Esophagus (tissue), 2 donors: ENCODE measurements at regions not wholly inside any gene's neighbourhood (a gene's known extent, or its start where the extent isn't known, plus 50 kb on each side); places are given as distances from the start of the nearest gene placed in this dataset.

Source experiments
- H3K27ac ChIP-seq, 2 donors: one replicate each; pipeline ENCODE4 v1.5.1; 2013; ENCODE audit warnings: low read depth in 2 of 2, mild to moderate bottlenecking in 2 of 2, inconsistent platforms in 1 of 2, low read length in 1 of 2, moderate library complexity in 1 of 2
- H3K27me3 ChIP-seq, 2 donors: one replicate each; pipeline ENCODE4 v1.6.1; 2013; ENCODE audit warnings: low read length in 2 of 2, control low read depth in 1 of 2, mild to moderate bottlenecking in 1 of 2; ENCODE audit not compliant: insufficient read depth in 2 of 2, control insufficient read depth in 1 of 2
- H3K36me3 ChIP-seq, 2 donors: one replicate each; pipeline ENCODE4 v1.6.1; 2013; ENCODE audit warnings: low read length in 1 of 2; ENCODE audit not compliant: control insufficient read depth in 2 of 2, insufficient read depth in 2 of 2
- H3K4me1 ChIP-seq, 2 donors: one replicate each; pipeline ENCODE4 v1.6.1; 2013; ENCODE audit warnings: low read length in 1 of 2; ENCODE audit not compliant: control insufficient read depth in 2 of 2, insufficient read depth in 2 of 2
- H3K4me3 ChIP-seq, 2 donors: one replicate each; pipeline ENCODE4 v1.5.1; 2013; ENCODE audit warnings: low read length in 2 of 2, mild to moderate bottlenecking in 2 of 2, low read depth in 1 of 2, moderate library complexity in 1 of 2
- H3K9me3 ChIP-seq, 2 donors: one replicate each; pipeline ENCODE4 v1.6.1; 2013; ENCODE audit warnings: mild to moderate bottlenecking in 2 of 2, low read depth in 1 of 2, low read length in 1 of 2, moderate library complexity in 1 of 2; ENCODE audit not compliant: control insufficient read depth in 2 of 2, insufficient read depth in 1 of 2
- WGBS, 2 donors: extraction: QIAGEN DNeasy Blood & Tissue Kit; methylation state at CpG; one replicate each; pipeline ENCODE4 v1.1.7; 2013; 5-methylcytosine and 5-hydroxymethylcytosine counted together
- donor health status: healthy with polysubstance abuse.
- donor health status: Bipolar disorder and iron deficiency.

DNA sequence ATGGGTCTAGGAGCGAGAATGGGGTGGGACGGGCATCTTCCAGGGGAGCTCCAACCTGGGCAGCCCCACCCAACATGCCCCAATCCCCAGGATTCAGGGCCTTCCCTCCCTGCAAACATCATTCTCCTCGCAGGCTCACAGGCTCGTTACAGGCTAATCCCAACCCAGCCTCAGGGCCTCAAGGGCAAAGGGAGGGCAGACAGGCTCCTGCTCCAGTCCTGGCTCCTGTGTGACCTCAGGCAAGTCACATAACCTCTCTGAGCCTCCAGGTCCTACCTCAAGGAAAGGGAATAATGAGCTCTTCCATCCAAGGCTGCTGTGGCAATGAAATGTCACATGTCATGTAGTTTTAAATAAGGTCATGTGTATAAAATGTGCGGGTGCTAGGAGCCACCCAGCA is 186.5 kb upstream of the TNRC6C start:
- H3K36me3 ChIP-seq, result no peaks in the 10 kb centered on the region
- no peaks in the 10 kb centered on the region for H3K27me3 ChIP-seq
- no peaks in the 10 kb centered on the region for H3K9me3 ChIP-seq
- H3K27ac ChIP-seq, result no peak overlapping the region
- H3K4me3 ChIP-seq, result no peak overlapping the region
- H3K4me1 ChIP-seq, result no peaks in the 10 kb centered on the region
- 73 to 77% methylated on average over 5 of the region's 5 CpGs for WGBS, 2 donors

DNA sequence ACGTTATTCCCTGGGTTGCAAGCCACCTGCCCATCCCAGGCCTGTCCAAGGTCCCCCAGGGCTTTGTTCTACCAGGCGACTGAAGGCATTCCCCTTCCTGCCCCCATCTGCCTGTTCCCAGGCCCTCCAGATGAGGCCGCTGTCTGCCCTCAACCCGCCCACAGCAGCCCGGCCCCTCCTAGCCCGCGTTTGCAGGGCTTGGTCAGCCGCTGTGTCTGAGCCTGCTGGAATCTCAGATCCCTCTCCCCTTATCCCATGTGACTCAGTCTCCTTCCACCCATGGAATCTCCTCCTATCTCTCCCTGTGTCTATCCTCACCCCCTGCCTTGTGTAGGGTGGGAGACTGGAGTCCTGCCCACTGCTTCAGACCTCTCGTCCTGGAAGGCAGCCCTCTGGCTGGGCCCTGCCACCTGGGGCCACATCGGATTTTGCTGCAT is 186.0 kb upstream of the TNRC6C start:
- Histone ChIP-seq H3K27me3 (no peaks in the 10 kb centered on the region), H3K4me3 (no peak overlapping the region), H3K27ac (no peak overlapping the region), H3K4me1 (no peaks in the 10 kb centered on the region), H3K9me3 (no peaks in the 10 kb centered on the region), H3K36me3 (no peaks in the 10 kb centered on the region)
- WGBS, 2 donors, result 43% methylated on average over 7 to 10 of the region's 10 CpGs

DNA sequence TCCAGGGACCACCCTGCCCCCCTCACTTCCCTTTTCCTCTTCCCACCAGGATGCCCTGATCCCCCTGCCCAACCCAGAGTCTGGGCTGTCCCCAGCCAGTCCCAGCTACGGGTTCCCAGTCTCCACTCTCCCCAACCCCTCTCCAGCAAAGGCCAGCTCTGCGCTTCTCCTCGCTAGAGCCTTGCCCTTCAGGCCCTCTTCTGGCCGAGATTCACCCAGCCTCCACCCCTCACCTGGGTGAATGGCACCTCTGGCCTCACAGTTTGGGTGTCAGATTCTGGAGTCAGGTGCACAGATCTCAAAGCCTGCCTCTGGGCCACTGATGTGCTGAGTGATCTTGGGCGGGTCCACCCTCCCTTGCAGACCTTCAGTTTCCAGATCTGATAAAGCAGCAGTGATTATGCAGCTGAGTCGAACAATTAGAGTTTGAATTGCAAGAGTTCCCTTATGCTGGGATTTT is 185.6 kb upstream of the TNRC6C start:
- Histone ChIP-seq H3K9me3 (no peaks in the 10 kb centered on the region), H3K36me3 (no peaks in the 10 kb centered on the region), H3K4me3 (no peak overlapping the region), H3K4me1 (no peaks in the 10 kb centered on the region), H3K27me3 (no peaks in the 10 kb centered on the region), H3K27ac (no peak overlapping the region)
- 69 to 75% methylated on average over 6 of the region's 6 CpGs for WGBS, 2 donors

DNA sequence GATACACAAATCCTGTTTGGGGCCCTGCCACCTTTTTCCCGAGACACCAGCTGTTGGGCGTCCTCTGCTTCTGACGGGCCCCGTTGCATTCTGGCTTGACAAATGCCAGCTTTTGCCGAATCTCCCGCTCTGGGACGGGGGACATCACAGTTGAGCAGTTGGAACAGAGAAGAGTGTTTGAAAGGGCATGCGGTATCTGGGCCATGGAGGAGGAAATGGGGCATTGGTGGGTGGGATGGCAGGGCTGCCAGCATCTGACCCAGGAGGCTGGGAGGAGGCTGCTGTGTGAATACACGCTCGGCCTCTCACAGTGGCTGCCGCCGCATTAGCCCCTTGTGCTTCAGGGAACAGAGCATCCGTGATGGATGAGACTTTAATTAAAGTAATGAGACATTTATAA is 184.3 kb upstream of the TNRC6C start:
- Histone ChIP-seq H3K4me3 (no peak overlapping the region), H3K9me3 (no peaks in the 10 kb centered on the region), H3K36me3 (no peaks in the 10 kb centered on the region), H3K27me3 (no peaks in the 10 kb centered on the region), H3K4me1 (peaks cover 0 to 5% of the 10 kb centered on the region in 2 donors), H3K27ac (no peak overlapping the region)
- WGBS, 2 donors, result 94 to 95% methylated on average over 13 of the region's 13 CpGs

DNA sequence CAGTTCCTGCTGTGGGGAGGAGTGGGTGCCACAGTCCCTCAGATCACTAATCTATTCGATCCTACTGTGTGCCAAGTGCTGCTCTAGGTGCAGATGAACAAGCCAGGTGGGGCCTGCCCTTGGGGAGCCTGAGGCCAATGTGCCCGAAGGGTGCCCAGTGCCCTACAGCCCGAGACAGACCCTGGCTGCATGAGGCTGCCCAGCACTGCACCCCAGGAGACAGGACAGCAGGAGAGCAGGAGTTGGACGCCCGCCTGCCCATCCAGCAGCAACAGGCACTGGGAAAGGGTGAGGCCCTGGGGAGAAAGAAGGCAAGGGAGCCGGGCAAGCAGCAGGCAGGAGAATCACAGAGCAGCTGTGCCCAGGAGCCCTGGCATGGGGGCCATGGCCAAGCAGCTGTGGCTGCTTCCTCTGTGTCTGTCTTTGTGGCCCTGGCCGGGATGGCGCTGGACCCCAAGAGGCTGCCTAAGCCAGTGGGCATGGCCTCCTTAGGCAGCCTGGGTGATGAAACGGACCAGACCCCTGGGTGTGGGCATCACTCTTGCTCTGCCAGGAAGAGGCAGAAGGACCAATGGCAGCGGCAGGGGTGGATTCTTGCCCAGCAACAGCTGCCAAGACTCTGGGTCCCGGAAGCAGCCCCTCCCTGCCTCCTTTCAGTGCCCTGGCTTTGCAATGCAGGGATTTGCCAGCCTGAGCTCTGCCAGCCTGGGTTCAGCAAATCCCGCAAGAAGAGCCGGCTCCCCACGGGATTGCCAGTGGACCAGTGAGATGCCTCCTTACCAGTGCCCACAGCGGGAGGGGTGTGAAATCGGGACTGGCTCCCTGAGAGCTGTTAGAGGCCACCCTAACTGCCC is 179.6 kb upstream of the TNRC6C start:
- H3K36me3 ChIP-seq, result no peaks in the 10 kb centered on the region
- H3K4me3 ChIP-seq, result no peak overlapping the region
- no peaks in the 10 kb centered on the region for H3K27me3 ChIP-seq
- peaks cover 5 to 6% of the 10 kb centered on the region in 2 donors for H3K4me1 ChIP-seq
- H3K27ac ChIP-seq, result peak overlapping the region; percentile 58 to 67
- WGBS, 2 donors, result 37 to 49% methylated on average over 16 of the region's 16 CpGs
- peaks cover 0 to 1% of the 10 kb centered on the region in 2 donors for H3K9me3 ChIP-seq

DNA sequence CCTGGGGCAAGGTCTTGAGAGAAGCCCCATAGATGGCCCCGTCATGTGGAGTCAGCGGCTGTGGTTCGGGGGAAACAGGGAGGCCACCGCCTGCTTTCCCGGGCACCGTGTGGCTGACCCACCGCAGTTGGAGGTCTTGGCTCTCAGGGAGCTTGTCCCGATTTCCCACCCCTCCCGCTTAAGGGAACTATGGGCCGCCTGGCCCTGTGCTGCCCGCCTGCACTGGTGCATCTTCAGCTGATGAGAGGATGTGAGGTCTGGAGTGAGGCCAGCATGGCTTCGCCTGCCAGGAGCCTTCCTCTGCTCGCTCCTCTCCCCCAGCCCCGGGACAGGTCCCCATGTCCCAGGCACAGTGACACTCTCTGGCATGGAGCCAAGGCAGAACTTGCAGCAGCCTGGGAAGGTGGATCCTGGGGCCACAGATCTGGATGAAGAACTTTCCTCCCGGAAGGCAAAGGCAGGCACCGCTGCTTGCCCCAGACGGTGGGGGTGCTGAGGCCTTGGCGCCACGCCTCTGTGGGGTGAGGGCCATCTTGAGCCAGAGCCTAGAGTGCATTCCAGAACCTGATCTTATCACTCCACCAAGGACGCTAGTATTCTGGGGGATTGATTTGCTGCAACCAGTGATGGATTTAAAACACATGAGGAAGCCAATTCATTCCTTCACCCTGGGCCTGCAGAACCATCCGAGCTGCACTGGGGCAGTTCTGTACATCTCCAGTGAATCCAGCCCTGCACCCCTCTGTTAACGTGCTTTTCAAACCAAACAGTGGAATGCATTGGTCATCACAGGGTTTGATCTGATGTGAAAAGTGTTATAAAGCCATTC is 178.6 kb upstream of the TNRC6C start:
- Histone ChIP-seq H3K9me3 (peaks cover 0 to 2% of the 10 kb centered on the region in 2 donors), H3K36me3 (no peaks in the 10 kb centered on the region), H3K27me3 (no peaks in the 10 kb centered on the region), H3K27ac (peak overlapping the region in 1 of 2 donors; percentile 44), H3K4me3 (no peak overlapping the region), H3K4me1 (peaks cover 6 to 9% of the 10 kb centered on the region in 2 donors)
- WGBS, 2 donors, result 39 to 42% methylated on average over 18 to 22 of the region's 22 CpGs

DNA sequence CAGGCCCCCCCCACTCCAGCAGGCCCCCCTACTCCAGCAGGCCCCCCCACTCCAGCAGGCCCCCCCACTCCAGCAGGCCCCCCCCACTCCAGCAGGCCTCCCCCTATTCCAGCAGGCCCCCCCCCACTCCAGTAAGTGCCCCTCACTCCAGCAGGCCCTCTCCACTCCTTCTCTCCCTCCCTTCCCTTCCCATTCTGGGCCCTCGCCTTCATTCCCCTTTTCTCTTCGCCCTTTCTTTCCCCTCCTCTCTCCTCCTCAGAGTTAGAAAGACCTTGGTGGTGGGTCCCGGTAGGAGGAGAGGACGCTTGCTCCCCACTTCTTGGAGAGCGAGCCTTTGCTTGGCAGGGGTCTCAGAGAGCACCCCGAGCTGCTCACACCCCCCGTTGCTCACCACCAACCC is 177.0 kb upstream of the TNRC6C start:
- 70 to 80% methylated on average over 6 to 7 of the region's 7 CpGs for WGBS, 2 donors

DNA sequence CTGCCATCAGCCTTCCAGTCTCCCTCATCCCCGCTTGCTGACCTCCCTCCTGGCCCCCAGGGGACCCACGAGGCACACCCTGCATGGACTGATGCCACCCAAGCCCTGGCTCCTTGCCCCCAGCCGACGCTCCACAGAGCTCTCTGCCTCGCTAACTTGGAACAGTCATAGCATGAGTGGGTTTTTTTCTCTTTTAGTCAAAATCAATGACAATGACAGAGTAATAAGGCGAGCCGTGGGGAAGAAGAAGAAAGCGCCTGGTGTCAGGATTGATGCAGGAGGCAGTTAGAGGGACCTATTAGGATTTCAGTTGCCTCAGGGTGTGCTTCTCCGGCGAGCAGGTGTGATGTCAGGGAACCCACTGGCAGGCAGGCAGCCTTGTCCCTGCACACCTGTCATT is 176.3 kb upstream of the TNRC6C start:
- 48 to 54% methylated on average over 10 of the region's 10 CpGs for WGBS, 2 donors
- Histone ChIP-seq H3K36me3 (no peaks in the 10 kb centered on the region), H3K27ac (no peak overlapping the region), H3K4me1 (peaks cover 6 to 9% of the 10 kb centered on the region in 2 donors), H3K9me3 (peaks cover 0 to 2% of the 10 kb centered on the region in 2 donors), H3K27me3 (no peaks in the 10 kb centered on the region), H3K4me3 (no peak overlapping the region)

More for the DNA sequence above, 177.0 kb upstream of the TNRC6C start:
- H3K9me3 ChIP-seq, result peaks cover 0 to 2% of the 10 kb centered on the region in 2 donors
- peaks cover 6 to 9% of the 10 kb centered on the region in 2 donors for H3K4me1 ChIP-seq
- no peaks in the 10 kb centered on the region for H3K27me3 ChIP-seq
- H3K4me3 ChIP-seq, result no peak overlapping the region
- no peaks in the 10 kb centered on the region for H3K36me3 ChIP-seq
- H3K27ac ChIP-seq, result no peak overlapping the region

DNA sequence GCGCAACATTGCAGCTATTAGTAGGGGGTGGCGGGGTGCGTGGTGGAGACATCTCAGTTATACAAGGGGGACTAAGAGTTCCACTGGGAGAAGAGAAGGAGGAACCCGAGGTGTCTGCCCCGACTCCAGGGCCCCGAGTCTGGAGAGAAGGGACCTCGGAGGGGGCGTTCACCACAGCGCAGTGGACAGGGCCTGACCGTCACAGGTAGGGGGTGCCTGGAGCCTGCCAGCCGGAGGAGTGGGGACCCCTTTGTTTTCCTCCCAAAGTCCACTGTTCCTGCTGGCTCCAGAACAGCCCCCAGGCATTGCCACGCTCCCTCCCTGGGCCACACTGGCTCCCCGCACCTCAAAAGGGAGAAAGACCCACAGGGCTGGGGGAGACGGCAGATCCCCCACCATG is 175.9 kb upstream of the TNRC6C start:
- Histone ChIP-seq H3K27ac (no peak overlapping the region), H3K36me3 (no peaks in the 10 kb centered on the region), H3K9me3 (peaks cover under 1 to 2% of the 10 kb centered on the region in 2 donors), H3K4me3 (no peak overlapping the region), H3K4me1 (peaks cover 6 to 9% of the 10 kb centered on the region in 2 donors), H3K27me3 (no peaks in the 10 kb centered on the region)
- 81 to 91% methylated on average over 14 of the region's 14 CpGs for WGBS, 2 donors
